ENCODE measurements at regions not wholly inside any gene's neighbourhood (a gene's known extent, or its start where the extent isn't known, plus 50 kb on each side); places are given as distances from the start of the nearest gene placed in this dataset.

GRCh38 chr4:32485956-32486355 lies 1765.8 kb downstream of the PCDH7 start:
- ATAC-seq (no peak), DNase-seq (ENCODE audit: low spot score) (no peak)
- intact Hi-C loops (cut with DNase I), result no loop called here

- ATAC-seq (no peak), DNase-seq (ENCODE audit: low spot score) (no peak)
- intact Hi-C loops (cut with DNase I), result no loop called here
Measured at GRCh38 chr4:32488690-32489089, 1768.5 kb downstream of the PCDH7 start.

- intact Hi-C loops (cut with DNase I), result no loop called here
- DNase-seq (ENCODE audit: low spot score), result no peak
- ATAC-seq, result peak; percentile 41
Measured at GRCh38 chr4:32499171-32499570, 1779.0 kb downstream of the PCDH7 start.

- DNase-seq (ENCODE audit: low spot score), result no peak
- ATAC-seq, result no peak
- intact Hi-C loops (cut with DNase I), result no loop called here
Measured at GRCh38 chr4:32503241-32503640, 1783.1 kb downstream of the PCDH7 start.

- intact Hi-C loops (cut with DNase I), result no loop called here
- no peak for ATAC-seq
- no peak for DNase-seq (ENCODE audit: low spot score)
Measured at GRCh38 chr4:32506067-32506466, 1785.9 kb downstream of the PCDH7 start.

- ATAC-seq (peak; percentile 39), DNase-seq (ENCODE audit: low spot score) (no peak)
- intact Hi-C loops (cut with DNase I), result no loop called here
Measured at GRCh38 chr4:32519060-32519459, 1798.9 kb downstream of the PCDH7 start.

- intact Hi-C loops (cut with DNase I), result no loop called here
- DNase-seq (ENCODE audit: low spot score) (no peak), ATAC-seq (no peak)
Measured at GRCh38 chr4:32525420-32525819, 1805.3 kb downstream of the PCDH7 start.

- no peak for DNase-seq (ENCODE audit: low spot score)
- intact Hi-C loops (cut with DNase I), result no loop called here
- ATAC-seq, result no peak
Measured at GRCh38 chr4:32544846-32545245, 1824.7 kb downstream of the PCDH7 start.

GRCh38 chr4:32551943-32552342 lies 1831.8 kb downstream of the PCDH7 start:
- no peak for ATAC-seq
- DNase-seq (ENCODE audit: low spot score), result no peak
- intact Hi-C loops (cut with DNase I), result no loop called here

GRCh38 chr4:32560306-32560705 lies 1840.1 kb downstream of the PCDH7 start:
- DNase-seq (ENCODE audit: low spot score) (no peak), ATAC-seq (peak; percentile 34)
- intact Hi-C loops (cut with DNase I), result no loop called here

- no peak for DNase-seq (ENCODE audit: low spot score)
- intact Hi-C loops (cut with DNase I), result no loop called here
- no peak for ATAC-seq
Measured at GRCh38 chr4:32562010-32562409, 1841.8 kb downstream of the PCDH7 start.

- DNase-seq (ENCODE audit: low spot score), result no peak
- ATAC-seq, result no peak
- intact Hi-C loops (cut with DNase I), result no loop called here
Measured at GRCh38 chr4:32564626-32565025, 1844.5 kb downstream of the PCDH7 start.

GRCh38 chr4:32569861-32570260 lies 1849.7 kb downstream of the PCDH7 start:
- intact Hi-C loops (cut with DNase I), result no loop called here
- no peak for DNase-seq (ENCODE audit: low spot score)
- ATAC-seq, result peak; percentile 62

GRCh38 chr4:32572366-32572765 lies 1852.2 kb downstream of the PCDH7 start:
- intact Hi-C loops (cut with DNase I), result no loop called here
- ATAC-seq (no peak), DNase-seq (ENCODE audit: low spot score) (no peak)

GRCh38 chr4:32574803-32575202 lies 1854.6 kb downstream of the PCDH7 start:
- ATAC-seq (no peak), DNase-seq (ENCODE audit: low spot score) (no peak)
- intact Hi-C loops (cut with DNase I), result no loop called here

GRCh38 chr4:32589097-32589496 lies 1868.9 kb downstream of the PCDH7 start:
- intact Hi-C loops (cut with DNase I), result no loop called here
- ATAC-seq, result no peak
- DNase-seq (ENCODE audit: low spot score), result no peak

- ATAC-seq (no peak), DNase-seq (ENCODE audit: low spot score) (no peak)
- intact Hi-C loops (cut with DNase I), result no loop called here
Measured at GRCh38 chr4:32589853-32590252, 1869.7 kb downstream of the PCDH7 start.

GRCh38 chr4:32597354-32597753 lies 1877.2 kb downstream of the PCDH7 start:
- DNase-seq (ENCODE audit: low spot score) (no peak), ATAC-seq (no peak)
- intact Hi-C loops (cut with DNase I), result no loop called here

- ATAC-seq (no peak), DNase-seq (ENCODE audit: low spot score) (no peak)
- intact Hi-C loops (cut with DNase I), result no loop called here
Measured at GRCh38 chr4:32601848-32602247, 1881.7 kb downstream of the PCDH7 start.

- DNase-seq (ENCODE audit: low spot score) (no peak), ATAC-seq (no peak)
- intact Hi-C loops (cut with DNase I), result no loop called here
Measured at GRCh38 chr4:32607978-32608377, 1887.8 kb downstream of the PCDH7 start.

GRCh38 chr4:32624943-32625603 lies 1904.9 kb downstream of the PCDH7 start:
- no peak for ATAC-seq
- intact Hi-C loops (cut with DNase I), result no loop called here
- no peak for DNase-seq (ENCODE audit: low spot score)

Measured in sciatic nerve (tissue), 2 donors.